Thyroid gland (tissue), 4 donors: ENCODE measurements at regions not wholly inside any gene's neighbourhood (a gene's known extent, or its start where the extent isn't known, plus 50 kb on each side); places are given as distances from the start of the nearest gene placed in this dataset.

Experiments used
- POLR2A ChIP-seq, 2 donors: fragments of 450-650 bp; IDR thresholded peaks; one replicate each; pipeline ENCODE4 v1.6.1; 2017; ENCODE audit warnings: antibody characterized with exemption in 2 of 2, mild to moderate bottlenecking in 2 of 2, moderate library complexity in 1 of 2
- TF ChIP-seq, protein P1 (sequence below), 6 experiments: fragments of 200-600 bp in 3 of 6; fragments of 450-650 bp in 3 of 6; sonication (generic) in 3 of 6; IDR thresholded peaks; one replicate each; pipeline ENCODE4 v1.5.1; 2016 to 2019; ENCODE audit warnings: antibody characterized with exemption in 6 of 6, mild to moderate bottlenecking in 2 of 6, inconsistent platforms in 1 of 6, moderate library complexity in 1 of 6

DNA sequence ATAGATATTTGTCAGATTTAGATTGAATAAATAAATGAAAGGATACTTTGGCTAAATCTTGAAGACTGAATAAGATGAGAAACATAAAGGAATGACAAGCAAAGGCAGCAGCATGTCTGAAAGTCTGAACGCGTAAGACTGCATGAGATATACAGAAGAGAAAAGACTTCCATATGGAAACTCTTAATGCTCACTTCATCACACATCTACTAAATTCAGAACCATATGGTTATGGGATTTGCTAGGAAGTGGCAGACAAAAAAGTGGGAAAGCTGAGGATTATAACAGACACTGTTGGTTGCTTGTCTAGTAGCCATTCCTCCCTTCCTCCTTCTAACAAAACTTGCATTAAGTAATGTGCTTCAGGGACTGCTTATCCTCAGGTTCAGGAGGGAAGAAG lies 446.7 kb downstream of the KCTD12 start:
- TF ChIP-seq, protein P1, sequence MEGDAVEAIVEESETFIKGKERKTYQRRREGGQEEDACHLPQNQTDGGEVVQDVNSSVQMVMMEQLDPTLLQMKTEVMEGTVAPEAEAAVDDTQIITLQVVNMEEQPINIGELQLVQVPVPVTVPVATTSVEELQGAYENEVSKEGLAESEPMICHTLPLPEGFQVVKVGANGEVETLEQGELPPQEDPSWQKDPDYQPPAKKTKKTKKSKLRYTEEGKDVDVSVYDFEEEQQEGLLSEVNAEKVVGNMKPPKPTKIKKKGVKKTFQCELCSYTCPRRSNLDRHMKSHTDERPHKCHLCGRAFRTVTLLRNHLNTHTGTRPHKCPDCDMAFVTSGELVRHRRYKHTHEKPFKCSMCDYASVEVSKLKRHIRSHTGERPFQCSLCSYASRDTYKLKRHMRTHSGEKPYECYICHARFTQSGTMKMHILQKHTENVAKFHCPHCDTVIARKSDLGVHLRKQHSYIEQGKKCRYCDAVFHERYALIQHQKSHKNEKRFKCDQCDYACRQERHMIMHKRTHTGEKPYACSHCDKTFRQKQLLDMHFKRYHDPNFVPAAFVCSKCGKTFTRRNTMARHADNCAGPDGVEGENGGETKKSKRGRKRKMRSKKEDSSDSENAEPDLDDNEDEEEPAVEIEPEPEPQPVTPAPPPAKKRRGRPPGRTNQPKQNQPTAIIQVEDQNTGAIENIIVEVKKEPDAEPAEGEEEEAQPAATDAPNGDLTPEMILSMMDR (IDR thresholded peaks at IDR 0.05), result no peak
- TF ChIP-seq POLR2A (IDR thresholded peaks at IDR 0.05), result no peak
